ENCODE measurements at regions not wholly inside any gene's neighbourhood (a gene's known extent, or its start where the extent isn't known, plus 50 kb on each side); places are given as distances from the start of the nearest gene placed in this dataset.

DNA sequence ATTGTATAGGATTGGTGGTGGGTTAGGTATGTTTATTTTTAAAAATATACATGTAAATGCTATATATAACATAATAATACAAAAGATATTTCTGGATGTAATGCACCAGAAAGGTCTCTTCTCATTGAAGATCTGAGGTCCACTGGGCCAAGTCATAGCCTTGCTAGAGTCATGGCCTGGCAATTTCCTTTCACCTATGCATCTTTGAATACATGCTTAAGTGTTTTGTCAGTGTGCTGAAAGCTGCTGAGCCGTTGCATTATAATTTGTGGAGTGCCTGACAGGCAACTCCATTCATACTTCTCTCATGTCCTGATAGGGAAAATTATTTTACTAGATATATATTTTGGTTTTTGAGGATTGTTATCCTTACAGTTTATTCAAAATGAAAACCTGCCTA lies 410.2 kb upstream of the CT83 start:
- H3K9me3 ChIP-seq (ENCODE audit: control insufficient read depth in 2 of 3, insufficient read depth in 1 of 3, low read length in 3 of 3): no peaks in the 10 kb centered on the region
- FAIRE-seq (no peak), DNase-seq (no peak)
- no peaks in the 10 kb centered on the region for H3K27me3 ChIP-seq (ENCODE audit: control insufficient read depth, insufficient read depth, low read length)
- H3K36me3 ChIP-seq (ENCODE audit: control insufficient read depth in 2 of 3, insufficient read depth in 3 of 3, low read length in 3 of 3): no peaks in the 10 kb centered on the region
- no peak overlapping the region for H3K27ac ChIP-seq (ENCODE audit: low read depth in 2 of 2, low read length in 2 of 2)
- intact Hi-C loops (cut with DNase I): no loop called here
- H3K4me3 ChIP-seq (ENCODE audit: low read length in 3 of 3): no peak overlapping the region
- no peak overlapping the region for H3K9ac ChIP-seq (ENCODE audit: low read length in 3 of 3)
- H3K4me1 ChIP-seq (ENCODE audit: control insufficient read depth in 2 of 3, insufficient read depth in 2 of 3, low read depth in 1 of 3, low read length in 3 of 3): no peaks in the 10 kb centered on the region
- TF ChIP-seq, protein P1, sequence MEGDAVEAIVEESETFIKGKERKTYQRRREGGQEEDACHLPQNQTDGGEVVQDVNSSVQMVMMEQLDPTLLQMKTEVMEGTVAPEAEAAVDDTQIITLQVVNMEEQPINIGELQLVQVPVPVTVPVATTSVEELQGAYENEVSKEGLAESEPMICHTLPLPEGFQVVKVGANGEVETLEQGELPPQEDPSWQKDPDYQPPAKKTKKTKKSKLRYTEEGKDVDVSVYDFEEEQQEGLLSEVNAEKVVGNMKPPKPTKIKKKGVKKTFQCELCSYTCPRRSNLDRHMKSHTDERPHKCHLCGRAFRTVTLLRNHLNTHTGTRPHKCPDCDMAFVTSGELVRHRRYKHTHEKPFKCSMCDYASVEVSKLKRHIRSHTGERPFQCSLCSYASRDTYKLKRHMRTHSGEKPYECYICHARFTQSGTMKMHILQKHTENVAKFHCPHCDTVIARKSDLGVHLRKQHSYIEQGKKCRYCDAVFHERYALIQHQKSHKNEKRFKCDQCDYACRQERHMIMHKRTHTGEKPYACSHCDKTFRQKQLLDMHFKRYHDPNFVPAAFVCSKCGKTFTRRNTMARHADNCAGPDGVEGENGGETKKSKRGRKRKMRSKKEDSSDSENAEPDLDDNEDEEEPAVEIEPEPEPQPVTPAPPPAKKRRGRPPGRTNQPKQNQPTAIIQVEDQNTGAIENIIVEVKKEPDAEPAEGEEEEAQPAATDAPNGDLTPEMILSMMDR (IDR thresholded peaks at IDR 0.05; ENCODE audit: borderline replicate concordance, extremely low read depth, insufficient read depth): no peak

DNA sequence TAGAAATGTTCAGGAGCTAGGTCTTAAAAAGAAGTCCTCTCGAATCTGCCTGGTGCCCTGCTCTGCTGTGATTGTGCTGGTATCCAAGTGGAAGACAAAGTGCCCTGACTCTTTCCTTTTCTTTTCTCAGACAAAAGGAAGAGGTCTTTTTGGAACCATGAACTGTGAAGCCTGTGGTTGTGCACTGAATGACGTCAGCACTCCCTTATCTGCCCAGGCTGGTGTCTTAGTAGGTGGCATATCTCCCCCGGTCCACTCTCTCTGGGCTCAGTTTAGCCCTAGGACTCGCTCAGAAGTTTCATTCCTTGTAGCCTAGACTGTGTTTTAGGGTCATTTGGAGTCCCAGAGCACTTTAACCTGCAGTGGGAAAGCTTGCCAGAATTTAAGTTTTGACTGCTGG lies 400.3 kb upstream of the CT83 start:
- TF ChIP-seq, protein P1 (IDR thresholded peaks at IDR 0.05; ENCODE audit: borderline replicate concordance, extremely low read depth, insufficient read depth): no peak
- intact Hi-C loops (cut with DNase I): no loop called here
- Histone ChIP-seq H3K36me3 (ENCODE audit: control insufficient read depth in 2 of 3, insufficient read depth in 3 of 3, low read length in 3 of 3) (no peaks in the 10 kb centered on the region), H3K4me3 (ENCODE audit: low read length in 3 of 3) (no peak overlapping the region), H3K9me3 (ENCODE audit: control insufficient read depth in 2 of 3, insufficient read depth in 1 of 3, low read length in 3 of 3) (no peaks in the 10 kb centered on the region), H3K27me3 (ENCODE audit: control insufficient read depth, insufficient read depth, low read length) (no peaks in the 10 kb centered on the region), H3K9ac (ENCODE audit: low read length in 3 of 3) (no peak overlapping the region), H3K4me1 (ENCODE audit: control insufficient read depth in 2 of 3, insufficient read depth in 2 of 3, low read depth in 1 of 3, low read length in 3 of 3) (no peaks in the 10 kb centered on the region), H3K27ac (ENCODE audit: low read depth in 2 of 2, low read length in 2 of 2) (no peak overlapping the region)
- FAIRE-seq (no peak), DNase-seq (no peak)

DNA sequence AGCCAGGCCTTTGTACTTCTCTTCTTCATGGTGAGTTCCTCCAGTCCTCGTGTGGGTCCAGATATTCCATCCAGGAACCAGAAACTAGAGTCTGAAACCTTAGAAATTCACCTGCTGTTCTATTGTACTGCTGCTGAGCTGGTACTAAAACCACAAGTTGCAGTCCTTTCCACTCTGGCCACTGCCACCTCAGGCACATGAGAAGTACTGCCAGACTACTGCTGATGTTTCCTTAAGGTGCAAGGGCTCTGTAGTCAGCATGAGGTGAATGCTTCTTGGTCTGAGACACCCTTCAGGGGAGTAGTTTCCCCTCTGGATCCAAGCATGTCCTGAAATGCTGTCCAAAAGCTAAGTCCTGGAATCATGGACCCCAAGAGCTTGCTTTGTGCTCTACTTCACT lies 399.6 kb upstream of the CT83 start:
- FAIRE-seq (no peak), DNase-seq (no peak)
- no peaks in the 10 kb centered on the region for H3K4me1 ChIP-seq (ENCODE audit: control insufficient read depth in 2 of 3, insufficient read depth in 2 of 3, low read depth in 1 of 3, low read length in 3 of 3)
- intact Hi-C loops (cut with DNase I): no loop called here
- H3K36me3 ChIP-seq (ENCODE audit: control insufficient read depth in 2 of 3, insufficient read depth in 3 of 3, low read length in 3 of 3): no peaks in the 10 kb centered on the region
- H3K9ac ChIP-seq (ENCODE audit: low read length in 3 of 3): no peak overlapping the region
- TF ChIP-seq, protein P1 (IDR thresholded peaks at IDR 0.05; ENCODE audit: borderline replicate concordance, extremely low read depth, insufficient read depth): no peak
- H3K4me3 ChIP-seq (ENCODE audit: low read length in 3 of 3): no peak overlapping the region
- no peak overlapping the region for H3K27ac ChIP-seq (ENCODE audit: low read depth in 2 of 2, low read length in 2 of 2)
- no peaks in the 10 kb centered on the region for H3K9me3 ChIP-seq (ENCODE audit: control insufficient read depth in 2 of 3, insufficient read depth in 1 of 3, low read length in 3 of 3)
- H3K27me3 ChIP-seq (ENCODE audit: control insufficient read depth, insufficient read depth, low read length): no peaks in the 10 kb centered on the region

DNA sequence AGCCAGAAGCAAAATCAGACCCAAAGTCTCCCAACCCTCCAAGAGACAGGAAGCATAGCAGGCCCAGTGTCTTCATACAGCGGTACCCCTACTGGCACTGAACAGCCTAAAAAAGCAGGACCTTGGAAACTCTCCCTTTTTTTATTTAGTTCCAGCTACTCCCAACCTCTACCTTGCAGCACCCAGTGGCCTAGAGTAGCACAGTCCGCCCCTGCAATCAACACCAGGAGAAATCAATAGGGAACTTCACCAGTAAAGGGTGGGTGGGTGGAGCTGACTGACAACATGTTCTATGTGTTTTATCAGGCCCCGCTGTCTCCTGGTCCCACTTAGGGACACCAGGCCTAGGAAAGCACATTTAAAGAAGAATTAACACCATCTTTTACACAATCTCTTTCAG lies 378.5 kb upstream of the CT83 start:
- Histone ChIP-seq H3K9ac (ENCODE audit: low read length in 3 of 3) (no peak overlapping the region), H3K9me3 (ENCODE audit: control insufficient read depth in 2 of 3, insufficient read depth in 1 of 3, low read length in 3 of 3) (no peaks in the 10 kb centered on the region), H3K27me3 (ENCODE audit: control insufficient read depth, insufficient read depth, low read length) (no peaks in the 10 kb centered on the region), H3K4me1 (ENCODE audit: control insufficient read depth in 2 of 3, insufficient read depth in 2 of 3, low read depth in 1 of 3, low read length in 3 of 3) (no peaks in the 10 kb centered on the region), H3K27ac (ENCODE audit: low read depth in 2 of 2, low read length in 2 of 2) (no peak overlapping the region), H3K4me3 (ENCODE audit: low read length in 3 of 3) (no peak overlapping the region), H3K36me3 (ENCODE audit: control insufficient read depth in 2 of 3, insufficient read depth in 3 of 3, low read length in 3 of 3) (no peaks in the 10 kb centered on the region)
- DNase-seq (no peak), FAIRE-seq (no peak)
- intact Hi-C loops (cut with DNase I): no loop called here
- TF ChIP-seq, protein P1 (IDR thresholded peaks at IDR 0.05; ENCODE audit: borderline replicate concordance, extremely low read depth, insufficient read depth): no peak
